ENCODE measurements at regions not wholly inside any gene's neighbourhood (a gene's known extent, or its start where the extent isn't known, plus 50 kb on each side); places are given as distances from the start of the nearest gene placed in this dataset.

DNA sequence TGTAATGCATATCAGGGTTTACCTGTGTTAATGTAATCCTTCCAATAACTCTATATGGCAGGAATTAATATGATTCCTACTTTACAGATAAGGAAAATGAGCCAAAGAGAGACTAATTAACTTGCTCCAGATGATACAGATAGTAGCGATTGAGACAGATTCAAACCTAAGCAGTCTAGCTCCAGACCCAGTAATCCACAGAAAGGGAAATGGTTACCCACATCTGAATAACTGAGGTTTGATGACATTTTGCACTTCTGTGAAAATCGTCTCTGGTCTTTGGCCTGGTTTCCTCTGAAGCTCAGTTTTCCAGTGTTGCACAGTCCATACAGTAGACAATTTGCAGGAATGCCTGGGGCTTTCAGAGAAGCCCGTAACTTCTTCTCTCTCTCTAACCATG is 177.1 kb upstream of the UMPS start:
- TF ChIP-seq, protein P1, sequence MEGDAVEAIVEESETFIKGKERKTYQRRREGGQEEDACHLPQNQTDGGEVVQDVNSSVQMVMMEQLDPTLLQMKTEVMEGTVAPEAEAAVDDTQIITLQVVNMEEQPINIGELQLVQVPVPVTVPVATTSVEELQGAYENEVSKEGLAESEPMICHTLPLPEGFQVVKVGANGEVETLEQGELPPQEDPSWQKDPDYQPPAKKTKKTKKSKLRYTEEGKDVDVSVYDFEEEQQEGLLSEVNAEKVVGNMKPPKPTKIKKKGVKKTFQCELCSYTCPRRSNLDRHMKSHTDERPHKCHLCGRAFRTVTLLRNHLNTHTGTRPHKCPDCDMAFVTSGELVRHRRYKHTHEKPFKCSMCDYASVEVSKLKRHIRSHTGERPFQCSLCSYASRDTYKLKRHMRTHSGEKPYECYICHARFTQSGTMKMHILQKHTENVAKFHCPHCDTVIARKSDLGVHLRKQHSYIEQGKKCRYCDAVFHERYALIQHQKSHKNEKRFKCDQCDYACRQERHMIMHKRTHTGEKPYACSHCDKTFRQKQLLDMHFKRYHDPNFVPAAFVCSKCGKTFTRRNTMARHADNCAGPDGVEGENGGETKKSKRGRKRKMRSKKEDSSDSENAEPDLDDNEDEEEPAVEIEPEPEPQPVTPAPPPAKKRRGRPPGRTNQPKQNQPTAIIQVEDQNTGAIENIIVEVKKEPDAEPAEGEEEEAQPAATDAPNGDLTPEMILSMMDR (IDR thresholded peaks at IDR 0.05; ENCODE audit: control extremely low read depth in 1 of 3, insufficient read depth in 1 of 3, low read depth in 1 of 3, low read length in 3 of 3), result no peak
- TF ChIP-seq, protein P2, sequence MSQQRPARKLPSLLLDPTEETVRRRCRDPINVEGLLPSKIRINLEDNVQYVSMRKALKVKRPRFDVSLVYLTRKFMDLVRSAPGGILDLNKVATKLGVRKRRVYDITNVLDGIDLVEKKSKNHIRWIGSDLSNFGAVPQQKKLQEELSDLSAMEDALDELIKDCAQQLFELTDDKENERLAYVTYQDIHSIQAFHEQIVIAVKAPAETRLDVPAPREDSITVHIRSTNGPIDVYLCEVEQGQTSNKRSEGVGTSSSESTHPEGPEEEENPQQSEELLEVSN (IDR thresholded peaks at IDR 0.05), result no peak
- TF ChIP-seq, protein P3, sequence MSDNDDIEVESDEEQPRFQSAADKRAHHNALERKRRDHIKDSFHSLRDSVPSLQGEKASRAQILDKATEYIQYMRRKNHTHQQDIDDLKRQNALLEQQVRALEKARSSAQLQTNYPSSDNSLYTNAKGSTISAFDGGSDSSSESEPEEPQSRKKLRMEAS (IDR thresholded peaks at IDR 0.05), result no peak
- TF ChIP-seq, protein P4, sequence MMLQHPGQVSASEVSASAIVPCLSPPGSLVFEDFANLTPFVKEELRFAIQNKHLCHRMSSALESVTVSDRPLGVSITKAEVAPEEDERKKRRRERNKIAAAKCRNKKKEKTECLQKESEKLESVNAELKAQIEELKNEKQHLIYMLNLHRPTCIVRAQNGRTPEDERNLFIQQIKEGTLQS (IDR thresholded peaks at IDR 0.05; ENCODE audit: insufficient read depth, low read depth, low read length), result no peak
- no peak for TF ChIP-seq POLR2AphosphoS5 (IDR thresholded peaks at IDR 0.05; ENCODE audit: low read depth, low read length)
- TF ChIP-seq SUZ12 (IDR thresholded peaks at IDR 0.05; ENCODE audit: low read length), result no peak
- TF ChIP-seq POLR2A (IDR thresholded peaks at IDR 0.05; ENCODE audit: control extremely low read depth in 1 of 2, low read depth in 2 of 2, low read length in 2 of 2), result no peak
- TF ChIP-seq SAP30 (IDR thresholded peaks at IDR 0.05; ENCODE audit: insufficient read depth, insufficient replicate concordance, low read length), result no peak
- TF ChIP-seq TAF1 (IDR thresholded peaks at IDR 0.05; ENCODE audit: low read depth, low read length), result no peak
- TF ChIP-seq CREB1 (IDR thresholded peaks at IDR 0.05), result no peak
- no peak for TF ChIP-seq EZH2 (IDR thresholded peaks at IDR 0.05; ENCODE audit: low read depth, low read length, severe bottlenecking)
- TF ChIP-seq, protein P5, sequence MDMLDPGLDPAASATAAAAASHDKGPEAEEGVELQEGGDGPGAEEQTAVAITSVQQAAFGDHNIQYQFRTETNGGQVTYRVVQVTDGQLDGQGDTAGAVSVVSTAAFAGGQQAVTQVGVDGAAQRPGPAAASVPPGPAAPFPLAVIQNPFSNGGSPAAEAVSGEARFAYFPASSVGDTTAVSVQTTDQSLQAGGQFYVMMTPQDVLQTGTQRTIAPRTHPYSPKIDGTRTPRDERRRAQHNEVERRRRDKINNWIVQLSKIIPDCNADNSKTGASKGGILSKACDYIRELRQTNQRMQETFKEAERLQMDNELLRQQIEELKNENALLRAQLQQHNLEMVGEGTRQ (IDR thresholded peaks at IDR 0.05; ENCODE audit: low read length), result no peak
